Activated CD4-positive, alpha-beta T cell treated with anti-CD3 and anti-CD28 coated beads, Interleukin-2, Interleukin-6, amounts not matched to agents 100 ng/mL and 50 ng/mL, durations not matched to agents 16 hours and 8 hours (primary cell): ENCODE measurements at regions not wholly inside any gene's neighbourhood (a gene's known extent, or its start where the extent isn't known, plus 50 kb on each side); places are given as distances from the start of the nearest gene placed in this dataset.

Experiments
- DNase-seq: peaks from one replicate; pipeline ENCODE4 v3.0.0-alpha.2; 2020

DNA sequence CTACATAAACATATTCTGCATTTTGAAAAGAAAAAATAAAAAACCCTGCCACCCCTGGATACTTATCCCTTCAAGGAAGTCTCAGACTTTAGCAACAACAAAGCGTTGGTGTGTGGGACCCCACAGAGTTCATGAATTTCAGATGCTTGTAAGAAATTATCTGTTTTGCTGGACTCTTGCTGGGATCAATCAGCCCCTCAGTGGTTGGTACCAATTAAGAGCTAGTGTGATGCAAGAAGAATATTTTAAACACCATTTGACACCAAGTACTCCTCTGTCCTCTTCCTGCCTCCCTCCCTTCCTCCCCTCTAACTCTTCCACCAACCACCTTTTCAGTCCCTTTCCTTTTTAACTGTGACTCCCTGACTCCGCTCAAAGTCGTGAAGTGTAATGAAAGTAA is 51.5 kb downstream of the SST start:
- DNase-seq: no peak

DNA sequence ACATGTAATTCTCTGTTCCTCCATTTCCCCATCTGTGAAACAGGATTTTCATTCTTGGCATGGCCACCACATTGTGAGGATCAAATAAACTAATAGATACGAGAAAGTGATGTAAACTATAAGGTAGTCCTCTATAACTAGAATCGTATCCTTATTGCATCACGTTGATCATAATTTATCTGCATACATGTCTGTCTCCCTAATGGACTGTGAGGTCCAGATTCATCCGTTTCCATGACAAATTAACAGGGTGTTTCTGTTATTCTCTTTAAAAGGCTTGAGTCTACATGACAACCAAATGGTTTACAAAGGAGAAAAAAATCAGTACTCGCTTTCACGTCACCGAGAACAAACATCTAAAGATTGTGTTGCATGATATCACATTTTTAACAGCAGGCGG is 53.0 kb downstream of the SST start:
- no peak for DNase-seq

DNA sequence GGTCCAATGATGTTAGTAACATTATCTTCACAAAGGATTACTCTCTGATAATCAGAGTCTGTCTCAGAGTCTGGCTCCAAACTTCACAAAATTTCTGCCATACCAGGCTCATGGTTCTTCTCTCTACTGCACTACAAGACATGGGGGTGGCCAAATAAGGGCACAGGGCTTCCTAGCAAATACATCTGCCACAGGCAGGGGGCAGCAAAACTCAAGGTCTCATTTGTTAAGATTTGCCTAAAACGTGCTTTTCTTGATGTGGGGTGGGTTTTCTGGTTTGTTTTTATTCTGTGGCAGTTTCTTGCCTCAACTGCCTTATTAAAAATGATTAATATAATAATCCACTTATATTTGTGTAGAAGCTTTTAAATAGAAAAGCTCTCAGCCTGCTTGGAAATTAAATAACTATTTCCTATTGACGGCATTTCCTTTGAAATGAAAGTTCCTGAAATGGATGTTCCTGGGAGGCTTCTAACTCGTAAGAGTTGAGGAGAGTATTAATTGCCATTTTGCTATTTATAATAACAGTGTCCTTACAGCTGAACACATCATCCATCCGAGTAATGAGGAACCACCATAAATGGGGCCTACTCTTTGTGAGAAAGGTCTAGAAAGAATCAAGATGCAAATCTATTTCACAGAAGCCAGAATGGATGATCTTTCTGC is 53.8 kb downstream of the SST start:
- DNase-seq: peak; percentile 69

DNA sequence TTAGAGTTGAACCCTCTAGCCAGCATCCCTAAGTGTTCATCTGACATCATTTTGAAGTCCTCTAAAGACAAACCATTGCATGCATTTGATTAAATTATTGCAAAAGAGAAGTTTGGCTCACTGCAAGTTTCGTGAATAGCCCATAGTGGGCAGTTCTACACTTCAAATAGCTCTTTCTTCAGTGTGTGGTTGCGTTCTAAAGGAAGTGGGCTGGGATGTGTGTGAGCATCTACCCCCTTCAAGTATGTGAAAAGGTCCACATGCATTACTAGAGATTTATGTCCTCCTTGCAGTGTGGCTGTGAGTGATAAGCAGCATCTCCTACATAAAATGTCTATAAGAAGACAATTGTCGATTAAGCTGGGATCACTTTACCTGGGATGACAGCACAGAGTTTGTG is 54.6 kb downstream of the SST start:
- no peak for DNase-seq

DNA sequence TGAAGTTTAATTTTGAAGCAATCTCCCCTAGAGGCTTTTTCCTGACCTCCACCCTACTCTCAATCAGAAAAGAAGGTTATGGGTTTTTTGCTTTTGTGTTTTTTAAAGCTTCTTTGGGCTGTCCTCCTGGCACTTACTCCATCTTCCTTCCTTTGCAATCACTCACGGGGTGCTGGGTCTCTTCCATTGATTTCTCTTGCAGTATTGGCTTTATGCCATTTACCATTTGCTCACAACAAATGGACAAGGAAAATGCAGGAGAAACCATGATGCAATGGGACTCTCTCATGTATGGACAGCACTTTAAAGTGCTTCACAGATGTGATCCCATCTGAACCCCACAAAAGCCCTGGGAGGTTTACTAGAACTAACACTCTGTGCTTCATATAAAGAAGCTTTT is 57.5 kb downstream of the SST start:
- no peak for DNase-seq

DNA sequence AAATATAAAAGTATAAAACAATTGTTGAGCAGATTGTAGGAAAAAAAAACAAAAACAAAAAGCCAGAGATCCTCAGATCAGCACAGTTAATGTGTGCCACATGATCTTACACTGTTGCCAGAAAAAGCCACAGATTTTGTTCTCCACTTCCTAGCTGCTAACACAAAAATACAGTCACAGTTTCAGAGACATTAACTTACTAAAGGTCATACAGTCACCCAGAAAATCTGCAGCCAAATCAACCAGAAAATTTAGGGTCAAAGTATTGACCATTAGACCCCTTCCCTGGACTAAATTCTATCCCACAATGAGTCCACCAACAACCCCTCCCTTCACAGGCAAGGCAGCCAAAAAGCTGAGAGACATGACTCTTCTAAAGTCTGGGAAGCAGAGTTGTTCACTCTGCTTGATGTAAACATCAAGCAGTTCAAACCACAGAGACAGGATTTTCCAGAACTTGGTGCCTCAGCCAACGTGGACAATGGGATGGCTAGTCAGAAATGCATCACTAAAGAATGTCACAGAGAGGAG is 59.1 kb downstream of the SST start:
- no peak for DNase-seq

DNA sequence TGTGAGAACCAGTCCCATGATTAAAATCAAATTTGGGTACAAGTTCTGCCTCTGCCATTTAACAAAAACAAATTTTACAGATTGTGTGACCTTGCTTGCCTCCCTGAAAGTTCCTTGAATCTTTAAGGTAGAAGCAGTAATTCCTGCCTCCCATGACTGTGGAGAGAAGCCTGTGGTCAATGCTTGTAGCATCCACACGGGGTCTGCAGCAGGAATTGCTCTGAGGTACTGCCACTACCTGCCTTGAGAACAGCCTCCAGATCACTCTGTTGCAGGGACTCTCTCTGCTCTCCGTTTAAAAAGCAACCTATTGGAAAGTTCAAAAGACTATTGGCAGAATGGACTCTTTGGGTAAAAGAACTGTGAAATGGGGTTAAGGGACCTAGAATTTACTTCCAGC is 75.9 kb downstream of the SST start:
- no peak for DNase-seq

DNA sequence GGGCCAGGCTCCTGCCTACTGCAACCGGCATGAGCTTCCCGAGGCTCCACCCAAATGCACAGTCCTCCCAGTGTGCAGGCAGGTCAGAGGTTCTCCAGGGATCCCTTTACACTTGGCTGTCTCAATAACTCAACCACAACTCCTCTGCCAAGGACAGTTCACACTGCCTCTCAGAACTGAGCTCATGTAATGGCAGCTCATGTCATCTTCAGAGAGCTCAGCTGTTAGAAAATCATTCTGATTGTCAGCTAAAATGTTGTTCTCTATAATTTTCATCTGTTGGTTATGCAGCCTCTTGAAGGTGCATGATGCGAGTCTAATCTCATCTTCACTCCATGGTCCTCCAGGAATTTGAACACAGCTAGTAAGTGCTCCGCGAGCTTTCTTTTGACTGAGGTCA is 76.7 kb downstream of the SST start:
- no peak for DNase-seq

DNA sequence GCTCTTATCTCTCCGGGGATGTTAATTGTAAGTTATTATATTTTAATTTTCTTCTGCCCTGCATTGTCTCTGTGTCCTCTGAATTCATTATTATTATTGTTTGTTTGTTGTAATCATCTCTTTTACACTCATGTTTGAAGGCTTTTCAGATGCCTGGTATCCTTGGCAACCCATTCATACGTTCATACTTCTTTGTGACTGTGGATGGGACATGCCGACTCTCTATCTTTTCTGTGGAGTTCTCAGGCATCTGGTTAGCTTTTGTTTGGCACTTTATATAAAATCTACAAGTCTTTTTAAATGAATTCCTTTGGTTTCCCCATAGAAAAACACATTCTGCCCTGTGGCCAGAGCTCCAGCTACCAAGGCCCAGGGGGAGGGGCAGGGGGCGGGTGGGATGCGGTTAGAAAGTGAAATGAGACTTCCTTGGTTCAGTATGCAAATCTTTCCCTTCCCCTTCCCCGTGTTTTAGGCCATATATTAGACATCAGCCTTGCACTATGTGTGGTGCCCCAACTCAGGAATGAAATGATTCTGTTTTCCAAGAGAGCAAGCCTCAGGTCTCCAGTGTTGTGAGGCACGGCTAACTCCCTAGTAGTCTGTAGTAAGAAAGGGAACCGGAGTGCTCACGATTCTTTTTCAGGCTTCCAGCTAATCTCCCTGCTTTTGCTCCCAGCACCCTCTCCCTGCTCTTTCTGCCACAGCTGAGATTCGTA is 79.2 kb downstream of the SST start:
- no peak for DNase-seq

DNA sequence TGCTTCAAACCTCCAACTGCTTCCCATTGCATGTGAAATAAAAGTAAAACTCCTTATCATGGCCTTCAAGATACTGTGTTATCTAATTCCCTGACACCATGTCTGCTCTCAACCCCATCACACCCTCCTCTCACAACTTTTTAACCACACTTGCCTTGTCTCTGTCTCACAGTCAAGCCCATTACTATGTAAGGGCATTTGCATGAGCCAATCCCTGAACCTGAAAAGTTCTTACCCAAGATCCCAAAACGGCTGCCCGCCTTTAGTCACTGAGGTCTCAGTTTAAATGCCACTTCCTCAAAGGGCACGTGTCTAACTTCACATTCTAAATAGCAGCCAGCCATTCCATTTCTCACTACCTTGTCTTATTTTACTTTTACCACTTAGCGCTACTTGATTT is 83.1 kb downstream of the SST start:
- DNase-seq: no peak

DNA sequence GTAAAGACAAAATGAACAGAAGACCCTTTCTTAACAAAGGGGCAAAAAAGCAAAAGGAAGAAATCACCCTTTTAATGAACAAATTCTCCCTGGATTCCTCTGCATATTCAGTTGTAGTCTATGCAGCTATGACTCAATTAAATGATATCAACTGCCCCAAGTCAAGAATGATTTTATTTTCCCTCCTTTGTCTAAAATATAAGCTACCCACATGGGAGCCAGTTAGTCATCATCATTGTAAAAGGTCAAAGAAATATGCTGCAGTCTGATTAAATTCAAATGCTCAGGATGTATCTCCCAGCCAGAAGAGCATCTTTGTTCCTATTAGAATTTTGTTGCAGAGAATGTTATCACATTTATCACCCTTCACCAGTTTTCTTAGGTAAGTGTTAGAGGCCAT is 84.0 kb downstream of the SST start:
- DNase-seq: no peak

DNA sequence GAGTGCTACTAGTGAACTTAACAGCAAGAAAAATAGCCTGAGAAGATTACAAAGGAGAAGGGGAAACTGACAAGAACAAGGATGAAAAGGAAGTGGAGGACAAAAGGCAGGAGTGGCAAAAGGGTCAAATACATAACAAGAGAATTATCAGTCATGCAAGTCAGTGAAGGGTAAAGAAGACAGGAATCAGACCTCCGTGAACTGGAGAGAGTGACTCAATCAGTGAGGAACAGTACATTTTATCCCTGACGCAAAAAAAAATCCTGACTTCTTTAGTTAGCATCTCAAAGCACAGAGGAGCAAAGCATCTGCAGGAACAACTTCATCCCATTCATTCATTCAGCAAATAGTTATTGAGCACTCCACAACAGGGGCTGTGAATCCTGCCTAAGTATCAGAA is 97.8 kb downstream of the SST start:
- DNase-seq: no peak

DNA sequence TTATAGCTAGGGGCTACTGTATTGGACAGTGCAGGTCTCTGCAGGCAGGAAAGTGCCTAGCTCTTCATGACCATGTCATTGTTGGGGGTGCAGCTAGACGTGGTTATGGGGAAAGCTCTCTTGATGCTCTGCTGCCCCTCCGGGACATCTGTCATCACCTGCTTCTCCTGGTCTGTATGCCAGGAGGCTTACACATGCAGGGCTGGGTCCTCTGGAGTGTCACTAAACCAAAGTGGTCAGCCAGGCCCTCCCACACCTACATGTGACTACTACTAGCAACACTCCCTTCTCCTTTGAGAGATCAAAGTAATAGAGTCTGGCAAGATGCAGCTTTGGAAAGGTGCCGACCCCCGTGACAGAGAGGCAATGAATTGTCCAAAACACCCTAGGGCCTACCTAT is 98.5 kb downstream of the SST start:
- no peak for DNase-seq

DNA sequence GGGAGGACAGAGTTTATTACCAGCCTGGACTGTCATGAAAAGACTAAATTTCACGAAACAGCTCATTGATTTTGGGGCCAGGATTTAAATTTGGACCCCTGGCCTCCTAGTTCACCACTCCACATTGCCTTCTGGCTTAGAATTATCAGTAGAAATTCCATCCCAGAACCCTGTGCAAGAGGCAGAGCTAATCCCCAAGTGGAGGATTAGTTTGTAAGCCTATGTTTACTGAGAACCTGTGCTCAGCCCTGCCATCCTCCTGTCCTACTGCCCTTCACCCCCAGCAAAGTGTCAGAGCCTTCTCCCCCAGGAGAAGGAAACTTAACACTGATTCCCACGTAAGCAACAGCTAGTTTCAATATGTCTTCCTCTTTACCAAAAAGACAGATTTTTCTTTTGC is 99.4 kb downstream of the SST start:
- no peak for DNase-seq

DNA sequence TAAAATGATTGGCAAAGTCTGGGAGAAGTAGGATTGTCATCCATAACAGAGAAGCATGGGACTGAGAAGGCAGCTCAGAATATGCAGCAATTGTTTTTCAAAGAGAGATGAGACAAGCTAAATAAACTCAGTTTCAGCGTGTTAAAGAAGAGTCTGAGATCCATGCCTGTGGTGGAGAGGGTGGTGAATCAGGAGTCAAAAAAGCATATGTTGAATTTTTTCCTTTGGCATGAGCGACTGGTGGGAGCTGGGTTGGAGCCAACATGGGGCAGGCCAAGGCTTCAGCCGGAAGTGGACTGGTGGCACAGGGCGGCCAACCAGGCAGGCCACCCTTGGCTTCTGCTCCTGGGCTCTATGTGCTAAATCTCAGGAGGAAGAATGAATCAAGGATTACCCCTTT is 102.0 kb downstream of the SST start:
- DNase-seq: no peak

DNA sequence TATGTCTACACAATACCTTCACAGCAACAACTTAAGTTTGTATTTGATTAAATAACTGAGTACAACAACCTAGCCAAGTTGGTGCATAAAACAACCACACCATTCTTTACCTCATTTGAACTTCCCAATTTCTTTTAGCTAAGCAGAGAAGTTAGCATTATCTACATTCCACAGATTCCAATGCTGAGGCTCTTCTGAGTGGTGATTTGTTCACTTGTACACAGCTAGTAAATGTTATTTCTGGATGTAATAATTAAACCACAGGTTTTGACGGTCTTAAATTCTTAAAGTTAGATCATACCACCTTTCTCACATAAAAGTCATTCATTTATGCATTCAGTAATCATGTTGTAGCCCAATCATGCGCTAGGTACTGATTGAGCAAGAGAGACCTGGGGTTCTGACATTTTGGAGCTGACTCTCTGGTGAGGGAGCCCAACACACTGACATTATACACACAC is 102.5 kb downstream of the SST start:
- DNase-seq: no peak

DNA sequence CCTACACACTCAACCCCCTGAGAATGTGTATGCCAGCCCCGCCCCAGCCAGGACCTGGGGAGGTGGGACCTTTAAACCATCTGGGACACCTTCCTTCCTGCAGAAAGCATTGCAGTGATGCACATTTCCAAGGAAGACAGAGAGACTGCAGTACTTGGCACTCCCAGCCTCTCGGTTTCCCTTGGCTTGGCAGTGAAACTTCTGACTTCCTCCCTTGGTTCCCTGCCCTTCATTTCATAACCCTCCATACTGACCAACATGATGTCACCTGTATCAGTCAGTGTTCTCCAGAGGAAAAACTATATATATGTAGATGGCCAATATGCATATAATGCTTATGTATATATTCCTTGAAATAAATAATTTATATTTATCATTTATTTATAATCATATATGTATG is 103.2 kb downstream of the SST start:
- DNase-seq: no peak

DNA sequence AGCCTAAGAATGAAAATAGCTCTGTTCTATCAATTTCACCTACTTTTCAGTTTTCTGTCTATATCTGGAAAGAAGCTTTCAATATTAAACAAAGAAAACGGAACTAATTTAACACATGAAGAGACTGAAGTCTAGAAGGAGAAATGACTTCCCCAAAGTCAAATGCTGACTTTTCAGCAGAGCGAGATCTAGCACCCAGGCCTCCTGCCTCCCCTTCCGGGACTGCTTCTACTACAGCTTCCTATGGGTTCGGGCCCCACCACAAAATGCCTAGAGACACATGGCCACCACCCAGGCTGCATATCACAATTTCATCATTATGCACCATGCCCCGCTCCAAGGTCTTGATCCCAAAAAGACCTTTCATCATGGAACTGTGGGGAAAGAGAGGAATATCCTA is 104.5 kb downstream of the SST start:
- DNase-seq: no peak

DNA sequence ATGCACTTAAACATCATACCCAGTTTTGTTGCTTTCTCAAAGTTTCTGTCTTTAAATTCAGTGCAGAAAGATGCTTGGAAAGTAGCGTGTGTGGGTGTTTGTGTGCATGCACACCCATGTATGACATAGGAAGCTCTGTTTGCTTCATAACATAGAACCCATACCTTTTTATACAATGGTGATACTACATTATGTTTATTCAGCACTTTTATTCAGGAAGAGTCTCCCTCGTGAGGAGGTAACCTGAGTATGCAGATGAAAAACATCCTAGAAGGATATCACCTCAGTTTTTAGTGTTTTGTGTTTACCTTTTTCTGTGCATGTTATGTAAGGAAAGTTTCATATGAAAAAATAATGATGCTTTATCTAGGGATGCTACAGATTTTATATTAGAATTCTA is 111.2 kb downstream of the SST start:
- DNase-seq: no peak

DNA sequence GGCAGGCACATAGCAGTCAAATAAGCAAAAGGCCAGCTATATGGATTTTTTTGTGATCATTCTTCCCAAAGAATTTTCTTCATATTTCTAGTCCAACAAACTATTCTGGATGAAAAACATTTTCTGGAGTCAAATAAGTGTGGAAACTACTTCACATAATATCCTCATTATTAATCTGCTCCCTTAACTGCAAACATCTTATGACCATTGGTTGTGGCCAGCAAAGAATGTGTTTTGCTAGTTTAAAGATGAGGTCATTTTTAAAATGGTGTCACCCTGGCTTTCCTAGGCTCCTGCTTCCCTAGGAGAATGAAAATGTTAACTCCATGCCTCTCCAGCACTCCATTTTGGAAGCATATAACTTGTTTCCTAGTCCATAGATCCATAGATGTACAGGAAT is 118.8 kb downstream of the SST start:
- DNase-seq: no peak

DNA sequence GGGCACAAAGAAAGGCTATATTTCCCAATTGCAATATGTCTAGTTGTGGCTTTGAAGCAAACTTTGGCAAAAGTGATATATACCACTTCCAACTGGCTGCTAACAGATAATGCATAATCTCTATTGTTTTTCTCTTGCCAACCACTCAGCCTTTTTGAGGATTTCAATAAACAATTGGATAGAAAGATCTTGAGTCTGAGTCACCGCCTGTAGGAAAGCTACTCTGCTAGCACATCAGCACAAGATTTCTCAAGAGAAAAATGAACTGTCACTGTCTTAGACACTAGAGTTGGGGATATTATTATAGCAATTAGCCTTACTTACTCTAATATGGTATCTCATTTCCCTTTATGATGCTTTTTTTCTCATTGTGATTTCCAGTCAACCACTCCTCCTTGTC is 119.7 kb downstream of the SST start:
- no peak for DNase-seq

DNA sequence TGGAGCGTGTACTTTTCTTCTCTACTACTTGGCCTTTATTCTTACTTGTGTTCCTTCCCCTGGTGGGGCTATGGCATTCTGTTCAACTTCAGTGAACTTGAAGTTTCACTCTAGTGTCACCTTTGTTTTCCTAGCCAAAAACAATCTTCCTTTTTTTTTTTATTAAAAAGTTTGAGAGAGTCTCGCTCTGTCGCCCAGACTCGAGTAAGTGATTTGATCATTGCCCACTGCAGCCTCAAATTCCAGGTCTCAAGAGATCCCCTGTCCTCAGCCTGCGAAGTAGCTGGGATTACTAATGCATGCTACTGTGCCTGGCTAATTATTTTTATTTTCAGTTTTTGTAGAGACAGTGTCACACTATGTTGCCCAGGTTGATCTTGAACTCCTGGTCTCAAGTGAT is 124.8 kb downstream of the SST start:
- no peak for DNase-seq

DNA sequence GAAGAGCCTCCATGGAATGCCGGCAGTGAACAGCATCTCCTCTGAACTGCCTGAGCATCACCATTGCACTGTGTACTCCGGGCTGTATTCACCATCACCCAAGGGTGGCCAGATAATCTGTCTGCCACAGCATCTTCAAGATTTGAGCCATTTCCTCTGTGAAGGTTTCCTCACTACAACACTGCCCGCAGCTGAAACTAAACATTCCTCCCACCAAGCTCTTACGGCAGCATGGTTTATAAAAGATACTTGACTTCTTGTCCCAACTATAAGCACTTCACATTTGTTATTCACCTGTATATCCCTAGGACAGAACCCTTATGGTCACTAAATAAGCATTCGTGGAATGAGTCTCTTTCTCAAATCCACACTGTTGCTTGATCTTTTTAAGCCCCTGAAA is 125.9 kb downstream of the SST start:
- DNase-seq: no peak

DNA sequence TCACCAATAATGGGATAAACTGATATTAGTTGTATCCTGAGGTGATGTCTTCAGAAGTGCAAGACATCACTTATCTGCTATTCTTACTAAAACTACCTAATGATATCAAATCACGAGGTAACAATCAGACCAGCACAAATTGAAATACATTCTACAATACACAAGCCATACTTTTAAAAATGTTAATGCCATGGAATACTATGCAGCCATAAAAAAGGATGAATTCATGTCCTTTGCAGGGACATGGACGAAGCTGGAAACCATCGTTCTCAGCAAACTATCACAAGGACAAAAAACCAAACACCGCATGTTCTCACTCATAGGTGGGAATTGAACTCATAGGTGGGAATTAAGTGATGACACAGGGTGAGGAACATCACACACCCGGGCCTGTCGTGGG is 129.3 kb downstream of the SST start:
- DNase-seq: no peak

DNA sequence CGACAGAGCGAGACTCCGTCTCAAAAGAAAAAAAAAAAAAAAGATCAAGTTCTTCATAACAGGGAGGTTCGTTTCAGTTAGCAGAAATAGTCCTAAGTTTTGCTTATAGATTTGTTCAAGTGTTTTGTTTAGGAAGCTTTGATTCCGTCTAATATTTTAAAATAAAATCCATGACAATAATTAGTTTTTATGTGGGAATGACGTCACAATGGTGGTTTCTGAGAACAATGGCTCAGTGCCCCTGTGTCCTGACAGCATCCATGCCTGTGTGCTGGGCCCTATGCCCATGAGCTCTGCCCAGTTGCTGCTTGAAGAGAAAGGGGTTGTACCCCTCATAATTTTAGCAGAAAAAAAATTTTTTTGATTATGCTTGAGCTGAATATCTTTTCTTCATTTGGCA is 134.0 kb downstream of the SST start:
- no peak for DNase-seq
